H1 (cell line): ENCODE measurements at regions not wholly inside any gene's neighbourhood (a gene's known extent, or its start where the extent isn't known, plus 50 kb on each side); places are given as distances from the start of the nearest gene placed in this dataset.

ENCODE experiments used
- GTF2F1 ChIP-seq: IDR thresholded peaks from 2 replicates; pipeline ENCODE4 v1.6.1; 2012; ENCODE audit warnings: low read depth, low read length, improper control_type of control experiment, borderline replicate concordance
- HDAC2 ChIP-seq, 2 experiments: fragments of 300-600 bp in 1 of 2; sonication (generic) in 1 of 2; IDR thresholded peaks; 2 replicates each; pipeline ENCODE4 v1.6.1; 2011 to 2012; ENCODE audit warnings: low read depth in 2 of 2, low read length in 2 of 2, mild to moderate bottlenecking in 2 of 2, moderate library complexity in 2 of 2, borderline replicate concordance in 1 of 2, inconsistent platforms in 1 of 2

DNA sequence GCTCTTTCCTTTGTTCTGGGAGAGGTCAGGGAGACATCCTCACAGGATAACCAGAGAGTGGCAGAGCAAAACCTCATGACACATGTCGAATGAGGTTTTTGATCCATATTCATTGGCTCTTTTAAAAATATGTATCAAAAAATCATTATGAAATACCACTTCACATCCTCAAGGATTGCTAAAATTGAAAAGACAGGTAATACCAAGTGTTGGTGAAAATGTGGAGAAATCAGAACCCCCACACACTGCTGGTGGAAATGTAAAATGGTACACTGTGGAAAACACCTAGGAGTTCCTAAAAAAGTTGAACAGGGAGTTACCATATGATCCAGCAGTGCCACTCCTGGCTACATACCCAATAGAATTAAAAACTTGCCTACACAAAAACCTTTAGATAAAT is 107.8 kb upstream of the ARID2 start (continued):
- TF ChIP-seq GTF2F1 (no peak), HDAC2 (IDR thresholded peaks at IDR 0.05; ENCODE audit: borderline replicate concordance in 1 of 2, low read depth in 2 of 2, low read length in 2 of 2) (no peak)
